Cardiac muscle cell (in vitro differentiated cells and primary cell): ENCODE measurements at regions not wholly inside any gene's neighbourhood (a gene's known extent, or its start where the extent isn't known, plus 50 kb on each side); places are given as distances from the start of the nearest gene placed in this dataset.

ENCODE experiments used
- DNase-seq, 2 donors: peaks; one replicate each; pipeline versions ENCODE4 v3.0.0 to v3.0.0-alpha.2; 2010 to 2017; ENCODE audit warnings: low read depth in 1 of 2, low spot score in 1 of 2
- H3K27ac ChIP-seq: fragments of 200-600 bp; sonication (generic); 2 replicates; pipeline ENCODE4 v1.5.1; 2016
- H3K27me3 ChIP-seq: fragments of 200-600 bp; sonication (generic); 2 replicates; pipeline ENCODE4 v1.6.0; 2016; ENCODE audit warnings: control low read depth
- H3K36me3 ChIP-seq: fragments of 200-600 bp; sonication (generic); 2 replicates; pipeline ENCODE4 v1.5.1; 2016; ENCODE audit warnings: control low read depth
- H3K4me1 ChIP-seq: fragments of 200-600 bp; sonication (generic); 2 replicates; pipeline ENCODE4 v1.8.1; 2017; ENCODE audit warnings: low read depth, mild to moderate bottlenecking, mixed run types
- H3K4me3 ChIP-seq: fragments of 200-600 bp; sonication (generic); 2 replicates; pipeline ENCODE4 v1.5.1; 2016; ENCODE audit warnings: mild to moderate bottlenecking
- H3K9me3 ChIP-seq: fragments of 200-600 bp; sonication (generic); 2 replicates; pipeline ENCODE4 v1.5.1; 2017; ENCODE audit warnings: low read depth, mild to moderate bottlenecking, control low read depth
- TF ChIP-seq, protein P1 (sequence below): IDR thresholded peaks from 2 replicates; pipeline ENCODE4 v1.5.1; 2012; ENCODE audit warnings: low read depth, mild to moderate bottlenecking, low read length

DNA sequence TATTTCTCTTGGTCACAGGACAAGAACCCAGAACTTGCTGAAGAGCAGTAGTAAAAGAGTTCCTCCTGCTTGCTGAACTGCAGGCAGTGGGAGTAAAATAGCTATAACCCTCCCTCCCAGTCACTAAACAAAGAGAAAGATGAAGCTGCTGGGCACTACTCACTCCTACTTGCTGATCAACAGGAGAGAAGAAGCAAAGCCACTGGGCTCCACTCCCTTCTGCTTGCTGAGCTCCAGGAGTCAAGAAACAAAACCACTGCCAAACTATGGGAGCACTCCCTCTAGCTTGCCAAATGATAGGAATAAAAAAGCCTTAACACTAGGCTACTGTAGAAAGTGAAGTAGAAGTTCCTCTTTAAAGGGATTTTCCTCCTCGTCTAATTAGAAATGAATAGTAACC, 155.3 kb downstream of the RASSF9 start:
- H3K36me3 ChIP-seq, result no peaks in the 10 kb centered on the region
- TF ChIP-seq, protein P1, sequence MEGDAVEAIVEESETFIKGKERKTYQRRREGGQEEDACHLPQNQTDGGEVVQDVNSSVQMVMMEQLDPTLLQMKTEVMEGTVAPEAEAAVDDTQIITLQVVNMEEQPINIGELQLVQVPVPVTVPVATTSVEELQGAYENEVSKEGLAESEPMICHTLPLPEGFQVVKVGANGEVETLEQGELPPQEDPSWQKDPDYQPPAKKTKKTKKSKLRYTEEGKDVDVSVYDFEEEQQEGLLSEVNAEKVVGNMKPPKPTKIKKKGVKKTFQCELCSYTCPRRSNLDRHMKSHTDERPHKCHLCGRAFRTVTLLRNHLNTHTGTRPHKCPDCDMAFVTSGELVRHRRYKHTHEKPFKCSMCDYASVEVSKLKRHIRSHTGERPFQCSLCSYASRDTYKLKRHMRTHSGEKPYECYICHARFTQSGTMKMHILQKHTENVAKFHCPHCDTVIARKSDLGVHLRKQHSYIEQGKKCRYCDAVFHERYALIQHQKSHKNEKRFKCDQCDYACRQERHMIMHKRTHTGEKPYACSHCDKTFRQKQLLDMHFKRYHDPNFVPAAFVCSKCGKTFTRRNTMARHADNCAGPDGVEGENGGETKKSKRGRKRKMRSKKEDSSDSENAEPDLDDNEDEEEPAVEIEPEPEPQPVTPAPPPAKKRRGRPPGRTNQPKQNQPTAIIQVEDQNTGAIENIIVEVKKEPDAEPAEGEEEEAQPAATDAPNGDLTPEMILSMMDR, result no peak
- DNase-seq, result no peak

DNA sequence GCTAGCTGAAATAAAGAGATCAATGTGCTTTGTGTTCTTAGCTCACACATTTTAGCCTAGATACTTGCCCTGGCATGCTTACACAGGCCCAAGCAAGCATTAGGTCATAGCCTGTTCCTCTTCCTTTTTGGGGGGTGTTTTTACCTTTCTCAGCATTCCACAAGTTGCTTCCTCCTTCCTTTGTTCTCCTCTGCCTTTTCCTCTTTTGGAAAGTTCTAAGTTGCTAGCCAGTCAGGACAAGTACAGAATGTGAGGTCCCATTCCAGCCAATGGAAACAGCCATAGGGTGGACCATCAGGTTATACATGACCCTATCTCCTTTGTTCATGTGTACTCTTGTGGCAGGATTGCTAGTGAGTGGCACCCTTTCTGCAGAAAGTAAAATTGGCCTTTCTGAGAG, 154.9 kb downstream of the RASSF9 start:
- Histone ChIP-seq H3K4me1 (no peaks in the 10 kb centered on the region), H3K9me3 (no peaks in the 10 kb centered on the region), H3K36me3 (no peaks in the 10 kb centered on the region), H3K27me3 (no peaks in the 10 kb centered on the region), H3K4me3 (no peak overlapping the region), H3K27ac (no peak overlapping the region)
- no peak for DNase-seq
- TF ChIP-seq, protein P1, result no peak

More for the DNA sequence above, 155.3 kb downstream of the RASSF9 start:
- Histone ChIP-seq H3K4me1 (no peaks in the 10 kb centered on the region), H3K9me3 (no peaks in the 10 kb centered on the region), H3K27me3 (no peaks in the 10 kb centered on the region), H3K27ac (no peak overlapping the region), H3K4me3 (no peak overlapping the region)

DNA sequence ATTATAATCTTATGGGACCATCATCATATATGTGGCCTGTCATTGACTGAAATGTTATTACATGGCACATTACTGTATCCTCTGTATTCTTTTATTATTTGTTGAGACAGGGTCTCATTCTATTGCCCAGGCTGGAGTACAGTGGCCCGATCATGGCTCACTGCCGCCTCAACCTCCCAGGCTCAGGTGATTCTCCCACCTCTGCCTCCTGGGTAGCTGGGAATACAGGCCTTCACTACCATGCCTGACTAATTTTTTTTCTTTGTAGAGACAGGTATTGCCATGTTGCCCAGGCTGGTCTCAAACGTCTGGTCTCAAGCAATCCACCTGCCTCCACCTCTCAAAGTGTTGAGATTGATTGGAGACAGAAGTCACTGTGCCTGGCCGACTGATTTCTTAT, 153.2 kb downstream of the RASSF9 start:
- no peak overlapping the region for H3K27ac ChIP-seq
- TF ChIP-seq, protein P1, result no peak
- H3K9me3 ChIP-seq, result no peaks in the 10 kb centered on the region
- H3K27me3 ChIP-seq, result no peaks in the 10 kb centered on the region
- DNase-seq, result no peak
- H3K4me1 ChIP-seq, result no peaks in the 10 kb centered on the region
- no peak overlapping the region for H3K4me3 ChIP-seq
- no peaks in the 10 kb centered on the region for H3K36me3 ChIP-seq

DNA sequence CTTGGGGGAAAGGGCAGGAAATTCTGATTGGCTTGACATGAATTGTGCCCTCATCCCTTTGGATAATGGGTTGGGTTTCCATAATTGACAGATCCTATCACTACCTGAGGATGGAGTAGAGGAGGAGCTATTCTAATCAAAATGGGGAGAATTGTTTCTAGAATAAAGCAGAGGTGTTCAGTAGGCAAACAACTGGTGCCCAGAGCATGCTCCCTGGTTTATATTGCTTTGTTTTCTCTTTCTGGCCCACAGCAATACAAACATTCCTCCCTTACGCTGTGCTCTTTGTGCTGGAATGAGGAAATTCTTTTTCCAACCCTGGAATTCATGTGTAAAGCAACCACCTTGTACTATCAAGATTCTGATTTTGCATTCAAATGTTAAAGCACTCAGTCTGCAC, 147.4 kb downstream of the RASSF9 start:
- no peaks in the 10 kb centered on the region for H3K36me3 ChIP-seq
- no peak overlapping the region for H3K27ac ChIP-seq
- no peaks in the 10 kb centered on the region for H3K4me1 ChIP-seq
- TF ChIP-seq, protein P1, result no peak
- H3K27me3 ChIP-seq, result no peaks in the 10 kb centered on the region
- H3K4me3 ChIP-seq, result no peak overlapping the region
- no peaks in the 10 kb centered on the region for H3K9me3 ChIP-seq
- DNase-seq, result peak in 1 of 2 donors; percentile 6

DNA sequence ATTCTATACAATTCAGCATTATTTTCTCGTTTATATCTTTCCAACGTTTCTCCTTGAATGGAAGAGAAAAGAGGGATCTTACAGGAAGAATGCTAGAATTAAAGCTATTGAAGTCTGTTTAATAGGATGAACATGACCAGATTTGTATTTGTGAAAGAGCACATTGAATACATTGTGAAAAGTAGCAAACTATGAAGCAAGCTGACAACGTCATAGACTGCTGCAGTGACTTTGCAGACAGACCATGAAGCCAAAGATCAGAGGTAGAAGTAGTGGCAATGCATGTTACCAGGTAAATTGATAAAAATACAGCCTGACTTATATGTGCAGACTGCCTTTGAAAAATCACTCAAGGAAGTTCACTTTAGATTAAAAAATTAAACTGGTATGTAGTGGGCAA, 146.1 kb downstream of the RASSF9 start:
- no peaks in the 10 kb centered on the region for H3K27me3 ChIP-seq
- TF ChIP-seq, protein P1, result no peak
- no peaks in the 10 kb centered on the region for H3K36me3 ChIP-seq

DNA sequence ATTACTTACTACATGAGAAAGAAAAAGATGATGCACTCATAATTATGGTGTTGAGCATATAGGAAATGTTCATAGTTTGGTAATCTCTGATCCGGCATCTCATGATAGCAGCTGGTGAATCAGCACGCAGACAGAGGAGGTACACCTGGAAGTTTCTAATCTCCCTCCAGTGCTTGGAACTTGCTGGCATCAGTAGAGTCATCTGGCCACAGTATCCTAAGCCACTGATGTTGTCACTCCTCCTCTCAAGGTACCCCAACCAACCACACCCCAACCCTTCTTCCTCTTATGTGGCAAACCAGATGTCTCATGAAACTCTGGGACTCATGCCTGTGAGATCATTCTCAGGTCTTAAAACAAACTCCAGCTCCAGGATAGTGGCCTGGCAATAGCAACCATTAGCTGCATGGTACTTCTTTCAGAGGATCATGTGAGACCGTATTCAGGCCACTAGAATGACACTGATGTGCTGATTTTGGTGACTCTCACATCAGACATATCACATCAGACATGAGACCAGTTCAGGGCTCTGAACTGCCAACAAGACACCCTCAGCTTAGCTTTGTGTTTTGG, 143.0 kb downstream of the RASSF9 start:
- Histone ChIP-seq H3K27me3 (no peaks in the 10 kb centered on the region), H3K36me3 (no peaks in the 10 kb centered on the region), H3K4me3 (no peak overlapping the region), H3K27ac (no peak overlapping the region), H3K4me1 (no peaks in the 10 kb centered on the region), H3K9me3 (no peaks in the 10 kb centered on the region)
- TF ChIP-seq, protein P1, result no peak
- DNase-seq, result no peak

More for the DNA sequence above, 146.1 kb downstream of the RASSF9 start:
- Histone ChIP-seq H3K27ac (no peak overlapping the region), H3K4me1 (no peaks in the 10 kb centered on the region), H3K4me3 (no peak overlapping the region), H3K9me3 (no peaks in the 10 kb centered on the region)
- no peak for DNase-seq
